Neural cell (in vitro differentiated cells): ENCODE measurements at regions not wholly inside any gene's neighbourhood (a gene's known extent, or its start where the extent isn't known, plus 50 kb on each side); places are given as distances from the start of the nearest gene placed in this dataset.

ENCODE experiments used
- H2AFZ ChIP-seq: fragments of 200-600, 300-800 bp; sonication (generic), shearing (Covaris generic); 2 replicates; pipeline ENCODE4 v1.6.0; 2014; ENCODE audit warnings: low read depth, mild to moderate bottlenecking, antibody characterized with exemption, low read length, moderate library complexity
- H3F3A ChIP-seq: fragments of 200-600 bp; shearing (Covaris generic); 2 replicates; pipeline ENCODE4 v1.6.1; 2016; ENCODE audit warnings: mild to moderate bottlenecking, moderate library complexity, mixed read lengths, antibody characterized with exemption, low read length; ENCODE audit not compliant: insufficient read depth, poor library complexity, severe bottlenecking
- H3K27ac ChIP-seq: fragments of 200-600, 300-800 bp; sonication (generic), shearing (Covaris generic); 2 replicates; pipeline ENCODE4 v1.5.1; 2014; ENCODE audit warnings: mild to moderate bottlenecking, low read length, moderate library complexity
- H3K27me3 ChIP-seq: fragments of 300-800, 200-600 bp; sonication (generic), shearing (Covaris generic); 2 replicates; pipeline ENCODE4 v1.6.0; 2014; ENCODE audit warnings: mild to moderate bottlenecking, low read depth, low read length, moderate library complexity; ENCODE audit not compliant: insufficient read depth
- H3K36me3 ChIP-seq: fragments of 300-800, 200-600 bp; sonication (generic), shearing (Covaris generic); 2 replicates; pipeline ENCODE4 v1.5.1; 2014; ENCODE audit warnings: mild to moderate bottlenecking, antibody characterized with exemption, low read length, moderate library complexity; ENCODE audit not compliant: insufficient read depth
- H3K4me2 ChIP-seq: fragments of 300-800, 200-600 bp; sonication (generic), shearing (Covaris generic); 2 replicates; pipeline ENCODE4 v1.6.0; 2014; ENCODE audit warnings: mild to moderate bottlenecking, low read length
- H3K4me3 ChIP-seq: fragments of 300-800, 200-600 bp; sonication (generic), shearing (Covaris generic); 2 replicates; pipeline ENCODE4 v1.5.1; 2014; ENCODE audit warnings: mild to moderate bottlenecking, low read length, moderate library complexity
- H3K79me2 ChIP-seq: fragments of 200-600 bp; shearing (Covaris generic); replicated peaks from 2 replicates; pipeline ENCODE4 v1.6.0; 2014; ENCODE audit warnings: mild to moderate bottlenecking, low read length, moderate library complexity; ENCODE audit not compliant: insufficient read depth
- H3K9ac ChIP-seq: fragments of 300-800, 200-600 bp; sonication (generic), shearing (Covaris generic); 2 replicates; pipeline ENCODE4 v1.6.1; 2016; ENCODE audit warnings: mild to moderate bottlenecking, low read length, mixed read lengths
- H3K9me2 ChIP-seq: fragments of 200-600 bp; shearing (Covaris generic); 2 replicates; pipeline ENCODE4 v1.6.1; 2016; ENCODE audit warnings: mild to moderate bottlenecking, low read length, mixed read lengths; ENCODE audit not compliant: insufficient read depth
- H3K9me3 ChIP-seq: fragments of 200-600, 300-800 bp; sonication (generic), shearing (Covaris generic); 2 replicates; pipeline ENCODE4 v1.6.1; 2016; ENCODE audit warnings: mild to moderate bottlenecking, mixed run types, low read length, moderate library complexity, mixed read lengths
- H4K20me1 ChIP-seq: fragments of 200-600 bp; shearing (Covaris generic); 2 replicates; pipeline ENCODE4 v1.6.1; 2016; ENCODE audit warnings: mild to moderate bottlenecking, mixed run types; ENCODE audit not compliant: insufficient read depth
- CTCF ChIP-seq: fragments of 450-650 bp; IDR thresholded peaks from 2 replicates; pipeline ENCODE4 v1.5.1; 2014; ENCODE audit warnings: antibody characterized with exemption, mild to moderate bottlenecking, moderate library complexity; ENCODE audit not compliant: poor library complexity, severe bottlenecking
- EP300 ChIP-seq: fragments of 450-650 bp; conservative IDR thresholded peaks from 2 replicates; pipeline ENCODE4 v1.6.1; 2014; ENCODE audit warnings: antibody characterized with exemption, mild to moderate bottlenecking, moderate library complexity; ENCODE audit not compliant: poor library complexity, severe bottlenecking
- EZH2 ChIP-seq: fragments of 200-600, 300-800 bp; shearing (Covaris generic), sonication (generic); IDR thresholded peaks from 2 replicates; pipeline ENCODE4 v1.6.1; 2014; ENCODE audit warnings: antibody characterized with exemption, low read length, borderline replicate concordance, mild to moderate bottlenecking; ENCODE audit not compliant: insufficient read depth, poor library complexity, severe bottlenecking
- MXI1 ChIP-seq: fragments of 450-650 bp; conservative IDR thresholded peaks from 2 replicates; pipeline ENCODE4 v1.6.1; 2014; ENCODE audit warnings: antibody characterized with exemption, mild to moderate bottlenecking; ENCODE audit not compliant: poor library complexity, severe bottlenecking
- POLR2AphosphoS5 ChIP-seq: IDR thresholded peaks from 2 replicates; pipeline ENCODE4 v1.6.1; 2012
- RAD21 ChIP-seq: fragments of 450-650 bp; conservative IDR thresholded peaks from 2 replicates; pipeline ENCODE4 v1.6.1; 2014; ENCODE audit warnings: antibody characterized with exemption, mild to moderate bottlenecking, moderate library complexity
- REST ChIP-seq: IDR thresholded peaks from 2 replicates; pipeline ENCODE4 v1.6.1; 2012; ENCODE audit warnings: borderline replicate concordance
- SMC3 ChIP-seq: fragments of 450-650 bp; conservative IDR thresholded peaks from 2 replicates; pipeline ENCODE4 v1.6.1; 2014; ENCODE audit warnings: antibody characterized with exemption, mild to moderate bottlenecking, moderate library complexity; ENCODE audit not compliant: poor library complexity
- TAF1 ChIP-seq: IDR thresholded peaks from 2 replicates; pipeline ENCODE4 v1.6.1; 2012; ENCODE audit warnings: low read depth

- TF ChIP-seq TAF1 (no peak), RAD21 (no peak), SMC3 (no peak), REST (no peak), POLR2AphosphoS5 (no peak), EZH2 (no peak), CTCF (no peak), EP300 (no peak), MXI1 (no peak)
- Histone ChIP-seq H3K4me2 (no peak overlapping the region), H3K9ac (no peak overlapping the region), H2AFZ (no peak overlapping the region), H3K4me3 (no peak overlapping the region), H3K27me3 (no peaks in the 10 kb centered on the region), H3K36me3 (no peaks in the 10 kb centered on the region), H4K20me1 (no peaks in the 10 kb centered on the region), H3K9me3 (no peaks in the 10 kb centered on the region), H3F3A (no peaks in the 10 kb centered on the region), H3K27ac (no peak overlapping the region), H3K9me2 (no peaks in the 10 kb centered on the region), H3K79me2 (no peaks in the 10 kb centered on the region)
These were observed 408.1 kb upstream of the MARCKS start for GRCh38 chr6:113449051-113449450.

DNA sequence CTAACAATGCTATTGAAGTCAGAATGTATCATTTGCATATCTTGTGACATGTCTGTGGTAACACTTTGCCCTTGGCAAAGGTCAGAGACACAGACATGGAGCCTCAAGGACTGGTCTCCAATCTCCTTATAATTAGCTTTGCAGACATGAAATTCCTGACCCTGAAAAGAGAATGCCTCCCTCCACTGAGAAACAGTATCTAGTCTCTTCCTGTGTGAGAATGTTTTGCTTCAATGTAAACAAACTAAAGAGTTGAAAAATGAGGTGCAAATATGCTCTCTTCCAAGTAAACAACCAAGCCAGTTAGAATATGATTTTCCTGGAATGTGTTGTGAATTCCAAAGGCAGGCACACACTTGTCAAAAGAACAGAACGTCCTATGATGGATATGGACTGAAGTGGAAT, 407.1 kb upstream of the MARCKS start:
- Histone ChIP-seq H3F3A (no peaks in the 10 kb centered on the region), H3K4me2 (no peak overlapping the region), H2AFZ (no peak overlapping the region), H3K9me3 (no peaks in the 10 kb centered on the region), H3K79me2 (no peaks in the 10 kb centered on the region), H3K27ac (no peak overlapping the region), H3K36me3 (no peaks in the 10 kb centered on the region), H4K20me1 (no peaks in the 10 kb centered on the region), H3K4me3 (no peak overlapping the region), H3K27me3 (no peaks in the 10 kb centered on the region), H3K9me2 (no peaks in the 10 kb centered on the region), H3K9ac (no peak overlapping the region)
- TF ChIP-seq EP300 (no peak), MXI1 (no peak), EZH2 (no peak), RAD21 (no peak)

DNA sequence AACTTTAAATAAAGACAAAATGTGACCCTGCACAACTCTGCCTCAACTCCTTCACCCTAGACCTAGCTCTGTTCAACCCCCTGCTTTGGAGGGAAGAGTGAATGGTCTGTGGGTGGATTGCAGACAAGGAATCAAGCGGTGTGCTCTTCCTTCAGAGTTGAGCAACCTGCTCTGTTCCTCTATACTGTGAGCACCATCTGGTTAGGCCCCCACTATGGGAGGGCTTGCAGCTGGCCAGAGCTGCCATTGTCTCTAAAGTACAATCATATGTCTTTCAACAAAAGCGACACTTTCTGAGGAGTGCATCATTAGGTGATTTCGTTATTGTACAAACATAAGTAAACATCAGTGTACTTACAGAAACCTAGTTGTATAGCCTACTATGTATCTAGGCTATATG, 406.1 kb upstream of the MARCKS start:
- no peak overlapping the region for H3K27ac ChIP-seq

More for the DNA sequence above, 406.1 kb upstream of the MARCKS start:
- no peaks in the 10 kb centered on the region for H3K36me3 ChIP-seq
- no peaks in the 10 kb centered on the region for H4K20me1 ChIP-seq
- H3K4me3 ChIP-seq, result no peak overlapping the region
- no peaks in the 10 kb centered on the region for H3K9me3 ChIP-seq
- TF ChIP-seq CTCF, result no peak
- no peak for TF ChIP-seq RAD21
- no peak for TF ChIP-seq TAF1
- no peak for TF ChIP-seq EP300
- no peak for TF ChIP-seq REST
- no peak for TF ChIP-seq SMC3
- TF ChIP-seq MXI1, result no peak
- no peak for TF ChIP-seq EZH2
- TF ChIP-seq POLR2AphosphoS5, result no peak
- H3K4me2 ChIP-seq, result no peak overlapping the region
- no peaks in the 10 kb centered on the region for H3K9me2 ChIP-seq
- no peaks in the 10 kb centered on the region for H3K79me2 ChIP-seq
- no peak overlapping the region for H2AFZ ChIP-seq
- no peak overlapping the region for H3K9ac ChIP-seq
- H3K27me3 ChIP-seq, result no peaks in the 10 kb centered on the region
- no peaks in the 10 kb centered on the region for H3F3A ChIP-seq
